ENCODE measurements at regions not wholly inside any gene's neighbourhood (a gene's known extent, or its start where the extent isn't known, plus 50 kb on each side); places are given as distances from the start of the nearest gene placed in this dataset.
A peak's percentile ranks its signal among the peaks of the same experiment; 100 is the strongest.

DNA sequence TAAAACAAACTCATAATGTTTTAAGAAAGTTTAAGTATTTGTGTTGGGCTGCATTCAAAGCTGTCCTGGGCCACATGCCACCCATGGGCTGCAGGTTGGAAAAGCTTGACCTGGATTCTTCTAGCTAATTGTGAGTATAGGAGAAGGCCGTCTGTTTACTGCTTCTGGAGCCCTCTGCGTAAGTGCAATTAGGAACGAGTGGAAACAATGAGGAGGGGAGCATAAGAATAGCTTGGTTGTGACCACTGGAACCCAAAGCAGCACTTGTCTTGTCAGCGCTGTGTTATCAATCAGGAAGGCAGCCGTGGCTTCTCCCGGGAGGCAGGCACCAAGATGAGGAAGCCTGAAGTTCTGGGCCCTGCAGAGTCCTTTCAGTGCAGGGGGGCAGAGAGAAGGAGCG, 110.4 kb upstream of the MBNL2 start:
- no peak for DNase-seq (ENCODE audit: low read depth)

DNA sequence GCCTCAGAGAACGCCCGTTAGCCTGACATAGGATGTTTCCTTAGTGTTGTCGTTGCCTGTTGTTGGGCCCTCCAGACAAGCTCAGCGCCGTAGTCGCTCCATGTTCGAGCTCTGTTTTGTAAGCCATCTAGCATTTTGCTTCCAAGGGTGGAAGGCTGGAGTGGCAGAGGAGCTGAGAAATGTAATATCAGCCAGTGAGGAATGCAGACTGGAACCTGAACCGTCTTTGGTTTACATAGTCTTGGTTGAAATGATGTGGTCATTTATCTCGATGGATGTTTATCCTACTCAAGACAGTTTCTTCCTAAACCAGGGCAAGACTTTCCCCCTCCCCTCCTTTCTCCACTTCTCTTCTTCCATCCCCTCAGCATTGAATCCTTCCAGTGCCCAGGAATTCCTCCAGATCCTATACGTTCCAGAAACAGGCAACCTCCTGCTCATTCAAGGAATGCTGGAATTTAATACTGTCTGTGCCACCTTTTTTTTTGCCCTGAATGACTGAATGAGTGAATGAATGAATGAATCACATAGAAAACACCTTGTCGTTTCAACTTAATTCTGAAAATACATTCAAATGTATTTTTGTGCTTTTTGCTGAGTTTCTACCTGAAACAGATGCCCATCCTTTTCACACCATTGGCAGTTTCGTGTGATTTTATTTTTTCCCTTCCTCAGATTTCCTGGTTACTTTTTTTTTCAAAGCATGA, 109.5 kb upstream of the MBNL2 start:
- no peak for DNase-seq (ENCODE audit: low read depth)

DNA sequence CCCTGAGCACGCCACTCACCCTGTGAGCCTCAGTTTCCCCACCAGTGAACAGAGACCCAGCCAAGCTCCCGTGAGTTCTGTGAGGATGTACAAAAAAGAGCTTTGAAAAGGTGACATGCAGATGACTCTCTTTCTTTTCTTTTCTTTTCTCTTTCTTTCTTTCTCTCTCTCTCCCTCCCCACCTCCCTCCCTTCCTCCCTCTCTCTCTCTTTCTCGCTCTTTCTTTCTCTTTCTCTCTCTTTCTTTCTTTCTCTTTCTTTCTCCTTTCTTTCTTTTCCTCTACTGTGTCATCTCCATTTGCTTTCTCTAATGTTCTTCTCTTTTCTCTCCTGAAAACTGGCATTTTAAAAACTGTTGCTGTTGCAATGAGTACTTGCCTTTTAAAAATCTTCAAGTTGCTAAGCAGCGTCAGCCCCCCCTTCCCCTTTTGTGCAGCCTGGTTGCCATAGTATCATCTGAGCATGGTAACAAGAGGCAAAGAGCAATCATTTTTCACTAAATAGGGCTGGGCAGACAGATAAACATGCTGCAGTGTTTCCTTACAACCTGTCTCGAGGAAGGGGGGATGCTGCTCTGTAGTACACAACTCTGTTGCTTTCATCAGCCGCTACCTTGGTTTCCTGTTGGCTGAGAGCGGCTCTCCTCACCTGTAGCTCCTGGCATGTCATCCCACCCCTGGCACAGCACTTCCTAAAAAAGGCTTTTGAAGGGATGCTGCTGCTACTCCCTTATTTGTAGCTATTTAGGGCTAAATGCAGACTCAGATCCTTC, 108.7 kb upstream of the MBNL2 start:
- no peak for DNase-seq (ENCODE audit: low read depth)

DNA sequence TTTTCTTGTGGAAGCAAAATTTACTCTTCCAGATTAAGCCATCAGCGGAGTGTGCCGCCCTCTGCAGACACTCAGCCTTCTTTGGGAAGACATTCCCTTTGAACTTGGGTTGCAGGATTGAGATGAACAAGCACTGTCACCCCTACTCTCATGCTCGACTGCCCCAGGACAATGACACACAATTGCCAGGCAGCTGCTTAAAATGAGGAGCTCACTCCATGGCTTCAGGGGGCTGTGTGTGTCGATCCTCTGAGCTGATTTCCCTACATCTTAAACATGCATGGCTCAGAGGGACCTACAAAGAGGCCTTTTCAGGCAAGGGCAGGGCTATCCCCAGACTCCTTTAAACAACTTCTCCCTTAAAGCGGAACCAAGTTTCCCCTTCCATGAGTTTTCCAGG, 107.5 kb upstream of the MBNL2 start:
- DNase-seq (ENCODE audit: low read depth): no peak

DNA sequence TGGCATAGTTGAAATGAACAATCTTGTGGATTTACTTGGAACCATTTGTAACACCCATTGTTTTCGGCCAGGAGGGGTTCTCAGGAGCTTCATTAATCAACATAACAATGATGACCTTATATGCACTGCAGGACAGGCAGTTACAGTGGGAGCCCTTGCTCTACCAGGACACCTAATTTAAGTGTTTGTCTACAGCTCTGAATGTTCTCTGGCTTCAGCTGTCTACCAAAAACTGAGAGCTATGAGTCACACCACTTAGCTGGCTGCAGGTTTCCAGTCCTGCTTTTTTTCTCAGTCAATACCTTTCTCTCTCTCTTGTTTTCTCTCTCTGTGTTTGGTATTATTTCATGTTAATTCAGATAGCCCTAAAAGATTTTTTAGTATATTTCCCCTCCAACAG, 105.4 kb upstream of the MBNL2 start:
- DNase-seq (ENCODE audit: low read depth): no peak

DNA sequence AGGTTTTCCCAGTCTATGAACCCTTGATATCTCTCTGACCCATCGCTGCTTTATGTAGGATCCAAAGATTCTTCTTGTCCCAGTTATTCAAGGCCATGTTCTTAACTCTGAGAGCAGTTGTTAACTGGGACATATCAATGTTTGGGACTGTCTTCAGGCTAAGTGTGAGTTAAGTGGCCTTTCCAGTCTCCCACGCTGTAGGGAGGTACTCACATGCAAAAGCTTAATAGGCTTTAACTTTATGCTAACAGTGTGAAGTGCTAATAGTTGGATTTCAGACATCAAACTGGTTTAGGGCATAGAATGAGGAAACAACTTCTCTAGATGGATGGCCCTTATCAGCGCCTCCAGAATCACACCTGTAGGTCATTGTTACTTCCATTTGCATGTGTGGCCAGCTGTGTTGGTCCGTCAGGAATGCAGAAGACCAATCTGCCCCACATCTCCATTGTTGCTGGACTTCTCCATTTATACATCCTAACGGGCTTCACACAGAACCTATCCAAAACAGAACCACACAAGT, 104.7 kb upstream of the MBNL2 start:
- no peak for DNase-seq (ENCODE audit: low read depth)

DNA sequence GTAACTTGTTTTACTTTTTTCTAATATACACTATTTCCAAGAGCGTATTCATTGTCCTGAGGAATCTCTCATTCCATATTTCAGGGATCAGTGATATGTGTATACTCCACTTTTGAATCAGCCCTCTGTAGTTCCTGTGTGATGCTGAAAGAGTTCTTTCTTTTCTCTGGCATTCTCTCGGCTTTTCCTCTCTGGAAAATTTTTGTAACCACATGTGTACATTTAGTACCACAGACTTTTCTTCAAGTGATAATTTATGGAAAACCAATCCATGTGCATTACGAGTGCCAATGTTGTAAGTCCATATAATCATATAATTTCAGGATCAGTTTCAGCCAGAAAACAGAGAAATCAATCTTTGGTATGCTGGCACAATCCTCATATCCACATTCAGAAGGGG, 102.2 kb upstream of the MBNL2 start:
- no peak for DNase-seq (ENCODE audit: low read depth)

DNA sequence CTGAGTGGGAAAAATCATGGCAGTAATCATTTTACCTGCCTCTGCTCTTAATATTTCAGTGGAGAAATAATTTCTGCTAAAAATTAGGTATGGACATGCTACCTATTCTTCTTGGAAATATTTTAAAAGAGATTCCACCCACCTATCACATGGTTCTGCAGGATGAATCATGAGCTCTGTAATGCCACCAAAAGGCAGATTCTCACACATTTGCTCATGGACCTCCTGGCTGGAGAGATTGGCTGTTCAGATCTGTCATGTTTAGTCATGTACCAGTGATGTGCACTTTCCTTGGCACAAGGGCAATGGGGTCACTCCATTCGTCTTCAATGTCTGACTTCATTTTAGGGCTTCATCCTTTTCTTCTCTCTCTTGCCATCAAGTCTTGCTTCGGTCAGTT, 101.8 kb upstream of the MBNL2 start:
- DNase-seq (ENCODE audit: low read depth): no peak

DNA sequence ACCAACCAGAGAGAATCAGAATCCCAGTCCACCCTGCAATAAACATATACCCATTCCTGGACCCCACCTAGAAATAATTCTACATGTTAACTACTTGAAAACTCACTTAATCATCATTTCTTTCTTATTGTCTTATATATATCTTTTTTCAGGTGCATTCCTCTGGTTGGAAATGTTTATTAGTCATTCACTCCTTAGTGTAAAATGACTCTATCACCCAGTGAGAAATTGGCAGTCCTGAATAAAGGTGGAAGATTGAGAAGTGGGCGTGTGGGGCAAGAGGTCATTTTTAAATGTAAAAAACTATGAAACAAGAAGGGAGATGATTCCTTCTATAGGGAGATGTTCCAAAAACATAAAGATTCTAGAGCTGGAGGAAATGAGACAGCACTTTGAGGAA, 101.2 kb upstream of the MBNL2 start:
- no peak for DNase-seq (ENCODE audit: low read depth)

DNA sequence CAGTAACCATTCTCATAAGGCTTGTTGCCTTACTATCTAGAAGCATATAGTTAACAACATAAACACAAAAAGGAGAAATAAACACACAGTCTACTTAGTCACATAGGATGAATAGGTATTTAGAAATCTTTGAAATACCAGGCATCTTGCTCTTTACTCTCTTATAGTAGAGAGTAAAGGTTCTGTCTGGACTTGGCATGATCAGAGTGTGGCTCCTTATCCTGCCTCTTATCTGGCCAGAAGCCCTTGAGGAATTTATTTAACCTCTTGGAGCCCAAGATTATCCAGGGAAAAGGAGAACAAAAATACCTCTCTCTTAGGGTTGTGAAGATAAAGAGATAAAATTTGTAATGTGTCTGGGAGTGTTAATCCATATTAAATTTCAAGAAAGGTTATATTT, 100.2 kb upstream of the MBNL2 start:
- no peak for DNase-seq (ENCODE audit: low read depth)

DNA sequence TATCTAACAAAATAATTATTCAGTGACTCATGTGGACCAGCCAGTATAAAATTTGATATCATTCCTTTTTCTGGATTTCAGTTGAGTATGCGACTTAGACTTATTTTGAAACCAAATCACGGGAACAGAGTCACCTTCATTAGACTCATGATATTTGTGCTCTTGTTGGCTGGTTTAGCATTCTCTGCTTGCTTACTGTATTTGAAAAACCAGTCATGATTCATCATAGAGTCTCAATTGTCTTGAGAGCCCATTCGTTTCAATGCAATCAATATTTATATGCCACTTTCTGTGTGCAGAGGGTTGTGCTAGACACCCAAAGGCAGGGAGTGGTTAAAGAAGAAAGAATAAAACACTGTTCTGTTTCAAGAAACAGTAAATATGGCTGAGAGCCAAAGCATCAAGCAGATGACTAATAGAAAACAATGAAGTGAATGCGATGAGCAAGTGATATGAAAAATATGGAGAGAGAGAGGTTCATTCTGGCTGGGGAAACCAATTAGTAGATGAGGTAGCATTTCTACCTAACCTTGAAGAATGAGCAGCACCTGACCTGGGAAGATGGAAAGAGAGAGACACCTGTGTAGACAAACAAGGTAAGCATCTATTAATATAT, 99.6 kb upstream of the MBNL2 start:
- DNase-seq (ENCODE audit: low read depth): peak; percentile 30

DNA sequence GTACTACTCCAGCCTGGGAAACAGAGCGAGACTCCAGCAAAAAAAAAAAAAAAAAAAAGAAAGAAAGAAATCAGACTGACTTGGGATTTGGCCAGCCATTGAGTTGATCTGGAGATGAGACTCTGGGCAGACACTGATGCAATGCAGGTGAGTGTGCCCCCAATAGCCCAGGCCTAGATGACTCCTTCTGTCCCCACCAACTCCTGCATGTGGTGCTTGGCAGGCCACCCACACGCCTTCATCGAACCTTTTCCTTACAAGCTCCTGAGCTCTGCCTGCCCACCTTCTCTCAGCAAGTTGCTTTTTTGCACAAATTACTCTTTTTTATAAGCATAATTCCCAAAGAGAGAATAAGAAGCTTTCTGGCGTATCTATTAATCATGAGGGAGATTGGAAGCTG, 97.9 kb upstream of the MBNL2 start:
- DNase-seq (ENCODE audit: low read depth): no peak

DNA sequence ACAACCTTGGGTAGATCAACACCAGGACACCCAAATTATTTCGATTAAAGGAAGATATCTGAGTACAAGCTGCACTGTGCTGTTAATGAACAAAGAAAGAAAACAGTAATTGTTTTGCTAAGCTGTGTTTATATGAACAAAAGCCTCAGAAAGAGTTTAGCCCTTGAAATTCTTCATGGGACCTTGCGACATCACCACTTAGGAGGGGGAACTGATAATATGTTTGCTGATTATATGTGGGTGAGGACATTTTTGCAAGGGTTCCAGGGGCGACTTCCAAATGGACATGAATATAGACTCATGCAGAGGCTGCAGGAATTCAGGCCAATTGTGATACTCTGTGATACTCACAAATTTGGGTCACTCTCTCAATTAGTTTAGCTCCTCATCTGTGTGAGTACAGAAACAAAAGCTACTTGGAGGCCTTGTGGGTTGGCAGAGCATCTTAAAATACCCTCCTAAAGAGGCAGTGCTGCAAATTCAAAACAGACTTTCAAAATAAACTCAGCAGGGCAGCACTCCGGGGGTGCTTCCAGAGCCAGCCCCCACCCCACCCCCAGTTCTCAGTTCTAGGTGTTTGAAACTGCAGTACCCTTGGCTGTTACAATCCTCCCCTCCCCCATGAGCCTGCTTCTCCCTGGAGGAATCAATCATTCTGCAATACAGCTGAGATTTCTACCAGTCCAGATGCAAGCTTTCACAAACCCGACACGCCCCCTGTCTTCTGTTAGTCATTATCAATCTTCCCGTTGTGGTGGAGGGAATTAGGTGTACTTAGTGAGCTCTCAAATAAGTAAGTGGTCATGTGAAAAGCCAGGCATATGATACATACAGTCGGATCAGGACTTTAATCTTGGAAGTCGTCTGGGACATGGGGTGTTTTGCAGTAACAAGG, 97.0 kb upstream of the MBNL2 start:
- DNase-seq (ENCODE audit: low read depth): peak; percentile 14

DNA sequence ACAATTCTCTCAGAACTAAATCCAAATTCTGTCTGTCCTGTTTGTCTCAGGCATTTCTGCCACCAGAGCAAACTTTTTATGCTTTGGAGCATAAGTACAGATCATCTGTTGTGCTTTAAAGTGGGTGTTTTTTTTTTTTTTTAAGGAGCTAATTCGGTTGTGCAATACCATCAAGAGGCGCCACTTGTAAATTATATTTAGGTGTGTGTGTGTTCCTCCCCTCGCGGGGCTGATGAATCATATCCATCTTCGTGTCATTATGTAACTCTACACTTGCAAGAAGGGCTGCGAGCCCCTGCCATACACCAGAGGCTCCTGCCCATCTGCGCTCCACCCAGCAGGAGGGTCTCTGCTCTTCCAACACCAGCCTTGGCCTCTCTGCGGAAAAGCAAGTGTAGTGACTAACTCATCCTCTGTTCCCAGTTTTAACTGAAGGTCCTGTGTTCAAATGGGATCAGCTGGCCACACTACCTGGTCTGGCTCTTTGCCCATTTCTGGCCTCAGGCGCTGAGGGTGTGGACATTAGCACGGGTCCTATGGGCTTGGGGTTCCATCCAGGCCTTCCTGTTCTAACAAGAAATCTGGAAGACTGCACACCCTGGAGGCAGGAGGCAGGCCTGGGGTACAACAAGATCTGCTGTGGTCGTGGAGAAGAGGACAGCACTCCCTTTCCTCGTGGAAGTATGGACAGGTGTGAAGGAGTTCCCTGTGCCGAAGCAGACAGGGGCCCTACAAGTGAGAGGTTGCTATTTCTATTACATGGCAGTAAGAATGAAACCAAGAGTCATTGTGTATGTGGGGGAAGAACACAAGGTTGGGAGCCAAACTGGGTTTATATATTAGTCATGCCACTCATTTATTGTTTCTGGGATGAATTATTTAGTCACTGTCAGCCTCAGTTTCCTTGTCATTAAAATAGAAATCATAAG, 96.1 kb upstream of the MBNL2 start:
- DNase-seq (ENCODE audit: low read depth): no peak

DNA sequence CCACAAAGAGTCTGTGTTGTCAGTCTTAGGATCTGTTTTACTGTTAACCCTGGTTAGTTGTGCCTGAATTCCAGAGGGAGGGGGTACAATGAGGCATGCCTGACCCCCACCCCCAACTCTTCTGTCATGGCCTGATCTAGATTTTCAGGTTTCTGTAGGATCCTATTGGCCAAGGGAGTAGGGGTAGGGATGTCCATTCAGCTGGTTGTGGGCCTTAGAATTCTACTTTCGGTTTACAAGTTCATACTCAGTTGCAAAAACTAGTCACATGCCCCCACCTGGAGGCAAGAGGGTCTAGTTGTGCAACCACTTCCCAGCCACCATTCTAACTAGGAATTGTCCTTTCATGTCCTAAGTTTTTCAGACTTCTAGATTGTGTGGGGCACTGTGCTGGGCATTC, 94.3 kb upstream of the MBNL2 start:
- no peak for DNase-seq (ENCODE audit: low read depth)

DNA sequence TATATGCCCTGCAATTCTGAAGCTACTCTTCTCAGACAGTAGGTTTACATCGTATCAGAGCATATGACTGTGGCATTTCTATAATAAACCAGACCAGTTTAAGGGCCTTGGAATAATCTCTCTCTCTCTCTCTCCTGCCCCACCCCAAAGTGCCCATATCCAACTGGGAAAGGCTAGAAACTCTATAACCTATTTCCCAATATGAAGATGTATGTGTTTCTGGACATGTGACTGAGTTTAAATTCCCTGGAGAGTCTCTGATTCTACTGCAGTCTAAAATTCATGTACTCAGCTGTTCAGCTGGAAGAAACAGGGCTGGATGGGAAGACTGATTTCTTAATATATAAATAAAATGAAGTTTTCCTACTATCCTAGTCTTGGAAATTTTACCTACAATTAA, 91.9 kb upstream of the MBNL2 start:
- DNase-seq (ENCODE audit: low read depth): no peak

DNA sequence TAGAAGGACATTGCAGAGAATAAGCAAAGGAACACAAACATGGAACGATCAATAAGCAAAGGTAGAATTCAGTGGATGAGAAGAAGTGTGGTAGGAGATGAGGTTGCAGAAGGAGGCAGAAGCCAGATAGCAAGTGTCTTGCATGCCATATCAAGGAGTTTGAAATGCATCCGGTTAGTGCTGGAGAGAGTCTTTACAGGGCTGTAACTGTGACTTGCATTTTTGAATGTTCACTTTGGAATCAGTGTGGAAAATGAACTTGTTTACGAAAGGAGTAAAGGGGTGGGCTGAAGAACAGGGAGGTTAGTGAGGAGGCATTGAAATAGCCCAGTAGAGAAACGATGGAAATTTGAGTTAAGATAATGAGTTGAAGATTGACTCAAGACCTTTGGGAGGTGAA, 90.7 kb upstream of the MBNL2 start:
- no peak for DNase-seq (ENCODE audit: low read depth)

DNA sequence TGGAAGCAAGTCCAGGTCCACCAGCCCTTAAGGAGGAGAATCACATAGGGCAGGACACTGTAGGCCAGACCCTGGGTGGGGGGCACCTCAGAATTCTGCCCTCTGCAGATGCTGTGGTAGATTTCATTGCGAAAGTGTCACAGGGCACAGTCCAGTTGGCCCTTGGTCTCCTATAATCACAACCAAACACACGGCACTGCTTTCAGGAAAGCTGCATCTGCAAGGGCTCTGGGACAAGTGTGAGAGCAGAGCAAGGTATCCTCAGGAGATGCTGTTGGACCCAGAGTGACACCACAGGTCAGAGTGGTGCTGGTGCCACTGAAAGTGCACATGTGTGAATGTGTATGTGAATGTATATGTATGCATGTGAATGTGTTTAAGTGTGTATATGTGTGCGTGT, 88.6 kb upstream of the MBNL2 start:
- DNase-seq (ENCODE audit: low read depth): no peak

DNA sequence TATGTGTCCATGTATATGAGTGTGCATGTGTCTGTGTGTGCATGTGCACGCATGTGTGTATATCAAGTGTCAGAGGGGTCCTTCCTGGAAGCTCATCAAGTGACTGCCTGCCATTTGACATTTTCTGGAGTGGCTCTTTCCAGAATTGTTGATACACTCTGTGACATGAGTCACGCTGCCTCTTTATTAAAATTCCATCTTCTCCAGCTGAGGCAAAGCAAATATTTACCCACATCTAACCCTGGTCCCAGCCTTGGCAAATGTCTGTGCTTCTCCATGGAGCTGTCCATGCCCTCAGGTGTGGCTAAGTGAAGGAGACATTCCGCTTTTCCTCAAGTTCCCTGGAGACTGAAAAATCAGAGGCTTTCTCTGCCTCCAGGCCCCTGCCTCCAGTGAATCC, 88.2 kb upstream of the MBNL2 start:
- no peak for DNase-seq (ENCODE audit: low read depth)

DNA sequence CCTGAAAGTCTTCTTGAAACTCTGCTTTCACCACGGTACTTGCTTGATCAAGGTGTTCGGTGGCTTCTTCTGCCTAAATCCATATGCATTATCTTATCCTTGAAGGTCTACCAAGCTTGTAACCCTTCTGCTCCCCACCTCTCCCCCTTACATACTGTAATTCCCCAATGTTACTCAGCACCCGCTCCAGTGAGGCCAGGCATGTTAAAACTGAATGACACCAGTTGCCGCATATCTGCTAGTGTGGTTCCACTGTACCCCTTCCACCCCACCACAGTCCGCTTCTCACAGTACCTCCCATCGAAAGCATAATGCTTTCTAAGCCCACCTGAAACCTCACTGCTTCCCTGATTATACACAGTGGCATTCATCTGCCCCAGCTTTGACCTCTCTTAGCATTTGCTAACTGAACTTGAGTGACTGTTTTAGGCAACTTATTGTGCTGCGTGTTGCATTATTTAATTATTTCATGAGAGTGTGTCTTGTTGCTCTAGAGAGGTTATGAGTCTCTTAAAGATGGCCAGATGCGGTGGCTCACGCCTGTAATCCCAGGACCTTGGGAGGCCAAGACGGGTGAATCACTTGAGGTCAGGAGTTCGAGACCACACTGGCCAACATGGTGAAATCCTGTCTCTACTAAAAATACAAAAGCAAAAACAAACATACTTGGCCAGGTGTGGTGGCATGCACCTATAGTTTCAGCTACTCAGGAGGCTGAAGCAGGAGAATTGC, 87.6 kb upstream of the MBNL2 start:
- no peak for DNase-seq (ENCODE audit: low read depth)

Measured in HS-5 (cell line).